ENCODE measurements at regions not wholly inside any gene's neighbourhood (a gene's known extent, or its start where the extent isn't known, plus 50 kb on each side); places are given as distances from the start of the nearest gene placed in this dataset.

DNA sequence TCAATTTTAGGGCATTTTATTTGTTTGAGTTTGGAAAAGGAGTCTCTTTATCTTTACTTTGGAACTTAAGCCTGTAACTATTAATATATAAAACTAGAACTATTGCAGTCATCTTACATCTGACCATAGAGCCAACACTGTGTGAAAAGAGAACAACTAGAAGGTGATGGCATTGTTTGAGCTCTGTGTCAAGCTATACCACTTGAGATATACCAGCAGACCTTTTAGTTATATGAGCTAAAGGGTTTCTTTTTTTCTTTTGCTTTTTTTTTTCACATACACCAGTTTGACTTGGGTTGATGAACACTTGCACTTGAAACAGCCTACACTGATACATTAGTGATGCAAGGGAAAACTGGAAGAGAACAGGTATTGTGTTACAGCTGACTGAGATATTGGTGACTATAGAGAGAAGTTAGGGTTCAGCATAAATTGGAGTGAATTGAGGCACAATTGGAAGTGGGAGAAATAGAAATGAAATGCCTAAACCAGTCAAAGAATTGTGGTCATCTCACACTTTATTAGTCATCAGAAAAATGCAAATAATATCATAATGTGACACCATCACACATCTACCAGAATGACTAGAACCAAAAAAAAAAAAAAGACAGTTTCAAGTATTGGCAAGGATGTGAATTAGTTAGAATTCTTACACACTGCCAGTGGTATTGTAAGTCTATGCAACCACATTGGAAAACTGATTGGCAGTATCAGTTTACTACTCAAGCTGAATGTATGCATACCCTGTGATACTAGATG is 60.9 kb downstream of the ADRB2 start:
- Histone ChIP-seq H4K5ac (ENCODE audit: insufficient read length, low read depth, low read length) (no peak overlapping the region), H3K79me1 (ENCODE audit: low read depth, low read length) (no peaks in the 10 kb centered on the region), H3K36me3 (ENCODE audit: control insufficient read depth in 2 of 4, insufficient read depth in 4 of 4, low read length in 3 of 4) (no peaks in the 10 kb centered on the region), H2BK20ac (ENCODE audit: low read length) (no peak overlapping the region), H3K4me2 (ENCODE audit: insufficient read depth in 1 of 2, low read depth in 2 of 2, low read length in 2 of 2) (no peak overlapping the region), H3K79me2 (ENCODE audit: control insufficient read depth in 1 of 2, insufficient read depth in 2 of 2, low read length in 2 of 2) (no peaks in the 10 kb centered on the region), H2BK12ac (ENCODE audit: low read depth, low read length) (no peak overlapping the region), H4K8ac (ENCODE audit: extremely low read depth, insufficient read depth, low read length) (no peak overlapping the region), H3K4me1 (replicated peaks in 1 of 4; ENCODE audit: control insufficient read depth in 3 of 4, insufficient read depth in 4 of 4, low read length in 3 of 4) (no peaks in the 10 kb centered on the region), H2BK15ac (ENCODE audit: low read length) (no peak overlapping the region), H4K91ac (replicated peaks; ENCODE audit: insufficient read length, low read length) (no peak overlapping the region), H2AFZ (ENCODE audit: low read length) (no peak overlapping the region), H3K4ac (replicated peaks; ENCODE audit: insufficient read length, low read depth, low read length) (no peak overlapping the region), H2AK5ac (ENCODE audit: low read depth, low read length) (no peak overlapping the region), H3K56ac (replicated peaks; ENCODE audit: insufficient read length, low read depth, low read length) (no peak overlapping the region), H3K27ac (ENCODE audit: low read depth, low read length) (no peak overlapping the region), H3K14ac (ENCODE audit: insufficient read length) (no peak overlapping the region), H3K27me3 (replicated peaks in 1 of 4; ENCODE audit: control insufficient read depth in 3 of 4, extremely low read depth in 1 of 4, insufficient read depth in 3 of 4, low read length in 3 of 4) (no peaks in the 10 kb centered on the region), H3K9ac (replicated peaks in 1 of 4; ENCODE audit: extremely low read depth in 1 of 4, low read depth in 3 of 4, low read length in 3 of 4) (peak overlapping the region in 1 of 4 experiments; percentile 34; a peak in 1 of 7 replicates), H3K23me2 (ENCODE audit: low read depth, low read length) (no peaks in the 10 kb centered on the region), H3K23ac (ENCODE audit: insufficient read length) (no peak overlapping the region), H4K20me1 (replicated peaks in 1 of 2; ENCODE audit: control insufficient read depth in 1 of 2, insufficient read depth in 2 of 2, low read length in 2 of 2) (no peaks in the 10 kb centered on the region), H3K9me3 (ENCODE audit: insufficient read depth in 2 of 2, low read depth in 1 of 2, low read length in 1 of 2) (no peaks in the 10 kb centered on the region), H2BK5ac (ENCODE audit: low read depth, low read length) (no peak overlapping the region), H3K18ac (ENCODE audit: extremely low read depth, low read length) (no peak overlapping the region), H2BK120ac (replicated peaks; ENCODE audit: low read depth, low read length) (no peak overlapping the region), H3K4me3 (ENCODE audit: extremely low read depth in 1 of 4, insufficient read depth in 2 of 4, low read depth in 3 of 4, low read length in 4 of 4) (no peak overlapping the region)
- DNase-seq (ENCODE audit: low read depth in 1 of 2, low spot score in 2 of 2) (no peak), FAIRE-seq (no peak)
- ChIA-PET POLR2A (ENCODE audit: partially characterized antibody) (no interaction called here), CTCF (ENCODE audit: partially characterized antibody) (no interaction called here)
- TF ChIP-seq RXRA (IDR thresholded peaks at IDR 0.05; ENCODE audit: insufficient read depth, low read depth, low read length) = no peak
- TF ChIP-seq KDM1A (IDR thresholded peaks at IDR 0.05; ENCODE audit: borderline replicate concordance, low read length) = no peak
- TF ChIP-seq, protein P1, sequence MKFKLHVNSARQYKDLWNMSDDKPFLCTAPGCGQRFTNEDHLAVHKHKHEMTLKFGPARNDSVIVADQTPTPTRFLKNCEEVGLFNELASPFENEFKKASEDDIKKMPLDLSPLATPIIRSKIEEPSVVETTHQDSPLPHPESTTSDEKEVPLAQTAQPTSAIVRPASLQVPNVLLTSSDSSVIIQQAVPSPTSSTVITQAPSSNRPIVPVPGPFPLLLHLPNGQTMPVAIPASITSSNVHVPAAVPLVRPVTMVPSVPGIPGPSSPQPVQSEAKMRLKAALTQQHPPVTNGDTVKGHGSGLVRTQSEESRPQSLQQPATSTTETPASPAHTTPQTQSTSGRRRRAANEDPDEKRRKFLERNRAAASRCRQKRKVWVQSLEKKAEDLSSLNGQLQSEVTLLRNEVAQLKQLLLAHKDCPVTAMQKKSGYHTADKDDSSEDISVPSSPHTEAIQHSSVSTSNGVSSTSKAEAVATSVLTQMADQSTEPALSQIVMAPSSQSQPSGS (IDR thresholded peaks at IDR 0.05; ENCODE audit: low read length) = no peak
- TF ChIP-seq EGR1 (IDR thresholded peaks at IDR 0.05; ENCODE audit: borderline replicate concordance, low read depth, low read length) = no peak
- TF ChIP-seq ZNF274 (IDR thresholded peaks at IDR 0.05; ENCODE audit: borderline replicate concordance, extremely low read depth, low read length) = no peak
- no peak for TF ChIP-seq NANOG (IDR thresholded peaks at IDR 0.05; ENCODE audit: insufficient read depth, low read depth, low read length, poor library complexity, severe bottlenecking)
- TF ChIP-seq RNF2 (IDR thresholded peaks at IDR 0.05; ENCODE audit: borderline replicate concordance, low read depth, low read length, missing control alignments, poor library complexity, severe bottlenecking) = no peak
- TF ChIP-seq SP4 (IDR thresholded peaks at IDR 0.05; ENCODE audit: low read length) = no peak
- no peak for TF ChIP-seq TAF1 (IDR thresholded peaks at IDR 0.05; ENCODE audit: low read depth, low read length)
- TF ChIP-seq TAF7 (optimal IDR thresholded peaks at IDR 0.05; ENCODE audit: borderline replicate concordance, low read depth, low read length) = no peak
- TF ChIP-seq, protein P2, sequence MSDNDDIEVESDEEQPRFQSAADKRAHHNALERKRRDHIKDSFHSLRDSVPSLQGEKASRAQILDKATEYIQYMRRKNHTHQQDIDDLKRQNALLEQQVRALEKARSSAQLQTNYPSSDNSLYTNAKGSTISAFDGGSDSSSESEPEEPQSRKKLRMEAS (IDR thresholded peaks at IDR 0.05) = no peak

Measured in H1 (cell line).